H1 (cell line): ENCODE measurements at regions not wholly inside any gene's neighbourhood (a gene's known extent, or its start where the extent isn't known, plus 50 kb on each side); places are given as distances from the start of the nearest gene placed in this dataset.

Experiments
- CTCF ChIA-PET: fragments of 300-600 bp; sonication (Branson Sonifier 250); formaldehyde crosslinking; loops from one replicate; lab custom pipeline; 2021; ENCODE audit not compliant: partially characterized antibody; lab: Charles Lee
- POLR2A ChIA-PET: fragments of 300-600 bp; sonication (Branson Sonifier 250); formaldehyde crosslinking; loops from one replicate; lab custom pipeline; 2021; ENCODE audit warnings: inconsistent platforms; ENCODE audit not compliant: partially characterized antibody; lab: Charles Lee
- DNase-seq, 2 experiments: peaks; one replicate each; pipeline versions ENCODE4 v3.0.0 to v3.0.0-alpha.2; 2010 to 2022; ENCODE audit warnings: low spot score in 2 of 2, low read depth in 1 of 2, mixed read lengths in 1 of 2
- FAIRE-seq: peaks from 2 replicates; lab custom pipeline; 2011; peaks lifted over from hg19 to GRCh38; lab: Jason Lieb, UNC
- H2AFZ ChIP-seq: 2 replicates; pipeline ENCODE4 v1.8.1; 2012; ENCODE audit warnings: low read length, inconsistent platforms
- H2AK5ac ChIP-seq: 2 replicates; pipeline ENCODE4 v1.6.1; 2013; ENCODE audit warnings: low read depth, low read length
- H2BK120ac ChIP-seq: replicated peaks from 2 replicates; pipeline ENCODE3; 2013; ENCODE audit warnings: low read depth, low read length, inconsistent platforms
- H2BK12ac ChIP-seq: 2 replicates; pipeline ENCODE4 v1.6.1; 2013; ENCODE audit warnings: low read depth, low read length
- H2BK15ac ChIP-seq: 2 replicates; pipeline ENCODE4 v1.6.1; 2013; ENCODE audit warnings: low read length
- H2BK20ac ChIP-seq: 2 replicates; pipeline ENCODE4 v1.6.1; 2013; ENCODE audit warnings: low read length
- H2BK5ac ChIP-seq: 2 replicates; pipeline ENCODE4 v1.6.1; 2013; ENCODE audit warnings: low read depth, low read length
- H3K14ac ChIP-seq: 2 replicates; pipeline ENCODE4 v1.6.1; 2013; ENCODE audit warnings: inconsistent platforms; ENCODE audit not compliant: insufficient read length
- H3K18ac ChIP-seq: 2 replicates; pipeline ENCODE4 v1.6.1; 2013; ENCODE audit warnings: low read length; ENCODE audit errors: extremely low read depth
- H3K23ac ChIP-seq: 2 replicates; pipeline ENCODE4 v1.6.1; 2013; ENCODE audit warnings: inconsistent platforms; ENCODE audit not compliant: insufficient read length
- H3K23me2 ChIP-seq: 2 replicates; pipeline ENCODE4 v1.6.1; 2013; ENCODE audit warnings: low read depth, low read length
- H3K27ac ChIP-seq: 2 replicates; pipeline ENCODE4 v1.6.1; 2011; ENCODE audit warnings: low read depth, low read length, inconsistent platforms
- H3K27me3 ChIP-seq, 4 experiments: replicated peaks in 1 of 4; 1 replicate in 1 of 4; 2 replicates in 3 of 4; pipeline versions ENCODE4 v1.6.1 to v1.8.1; 2011 to 2013; ENCODE audit warnings: low read length in 3 of 4, mild to moderate bottlenecking in 3 of 4, inconsistent platforms in 2 of 4, mixed read lengths in 2 of 4, moderate library complexity in 1 of 4; ENCODE audit not compliant: control insufficient read depth in 3 of 4, insufficient read depth in 3 of 4; ENCODE audit errors: extremely low read depth in 1 of 4
- H3K36me3 ChIP-seq, 4 experiments: 2 replicates each; pipeline versions ENCODE4 v1.6.1 to v1.8.1; 2011 to 2013; ENCODE audit warnings: mild to moderate bottlenecking in 4 of 4, low read length in 3 of 4, moderate library complexity in 2 of 4, control low read depth in 1 of 4, inconsistent platforms in 1 of 4; ENCODE audit not compliant: insufficient read depth in 4 of 4, control insufficient read depth in 2 of 4
- H3K4ac ChIP-seq: replicated peaks from 2 replicates; pipeline ENCODE3; 2013; ENCODE audit warnings: low read length, low read depth, mixed read lengths, inconsistent platforms; ENCODE audit not compliant: insufficient read length
- H3K4me1 ChIP-seq, 4 experiments: replicated peaks in 1 of 4; 1 replicate in 1 of 4; 2 replicates in 3 of 4; pipeline versions ENCODE4 v1.6.1 to v1.8.1; 2011 to 2013; ENCODE audit warnings: low read length in 3 of 4, inconsistent platforms in 2 of 4, mixed read lengths in 1 of 4; ENCODE audit not compliant: insufficient read depth in 4 of 4, control insufficient read depth in 3 of 4
- H3K4me2 ChIP-seq, 2 experiments: 2 replicates each; pipeline versions ENCODE4 v1.6.1 to v1.8.1; 2011 to 2013; ENCODE audit warnings: low read depth in 2 of 2, low read length in 2 of 2, control low read depth in 1 of 2, inconsistent platforms in 1 of 2, mild to moderate bottlenecking in 1 of 2; ENCODE audit not compliant: insufficient read depth in 1 of 2
- H3K4me3 ChIP-seq, 4 experiments: fragments of 200-600, 300-600 bp in 1 of 4; sonication (generic), shearing (Covaris generic), sonication (Bioruptor Twin) in 1 of 4; 2 replicates each; pipeline versions ENCODE4 v1.5.1 to v1.8.1; 2011 to 2016; ENCODE audit warnings: low read length in 4 of 4, low read depth in 3 of 4, control low read depth in 2 of 4, inconsistent platforms in 2 of 4, mild to moderate bottlenecking in 2 of 4, mixed read lengths in 1 of 4, moderate library complexity in 1 of 4; ENCODE audit not compliant: insufficient read depth in 2 of 4; ENCODE audit errors: extremely low read depth in 1 of 4
- H3K56ac ChIP-seq: replicated peaks from 2 replicates; pipeline ENCODE3; 2013; ENCODE audit warnings: low read depth, mild to moderate bottlenecking, mixed read lengths, low read length, inconsistent platforms; ENCODE audit not compliant: insufficient read length
- H3K79me1 ChIP-seq: 2 replicates; pipeline ENCODE4 v1.6.1; 2013; ENCODE audit warnings: low read depth, low read length, control low read depth
- H3K79me2 ChIP-seq, 2 experiments: 2 replicates each; pipeline versions ENCODE4 v1.6.1 to v1.8.1; 2012 to 2013; ENCODE audit warnings: low read length in 2 of 2, mild to moderate bottlenecking in 2 of 2, inconsistent platforms in 1 of 2; ENCODE audit not compliant: insufficient read depth in 2 of 2, control insufficient read depth in 1 of 2
- H3K9ac ChIP-seq, 4 experiments: replicated peaks in 1 of 4; 1 replicate in 1 of 4; 2 replicates in 3 of 4; pipeline versions ENCODE4 v1.6.1 to v1.8.1; 2011 to 2013; ENCODE audit warnings: low read depth in 3 of 4, low read length in 3 of 4, control low read depth in 2 of 4, mild to moderate bottlenecking in 2 of 4, moderate library complexity in 2 of 4, inconsistent platforms in 1 of 4; ENCODE audit errors: extremely low read depth in 1 of 4
- H3K9me3 ChIP-seq, 2 experiments: 2 replicates each; pipeline versions ENCODE4 v1.6.1 to v1.8.1; 2012 to 2013; ENCODE audit warnings: mild to moderate bottlenecking in 2 of 2, moderate library complexity in 2 of 2, control low read depth in 1 of 2, inconsistent platforms in 1 of 2, low read depth in 1 of 2, low read length in 1 of 2, mixed read lengths in 1 of 2; ENCODE audit not compliant: insufficient read depth in 2 of 2
- H4K20me1 ChIP-seq, 2 experiments: replicated peaks in 1 of 2; 2 replicates each; pipeline versions ENCODE3 to v1.8.1; 2011 to 2013; ENCODE audit warnings: inconsistent platforms in 2 of 2, low read length in 2 of 2, mild to moderate bottlenecking in 1 of 2; ENCODE audit not compliant: insufficient read depth in 2 of 2, control insufficient read depth in 1 of 2
- H4K5ac ChIP-seq: 2 replicates; pipeline ENCODE4 v1.6.1; 2013; ENCODE audit warnings: low read length, low read depth, mixed read lengths, inconsistent platforms; ENCODE audit not compliant: insufficient read length
- H4K8ac ChIP-seq: 2 replicates; pipeline ENCODE4 v1.8.0; 2013; ENCODE audit warnings: mild to moderate bottlenecking, moderate library complexity, low read length, inconsistent platforms; ENCODE audit not compliant: insufficient read depth; ENCODE audit errors: extremely low read depth
- H4K91ac ChIP-seq: replicated peaks from 2 replicates; pipeline ENCODE3; 2013; ENCODE audit warnings: low read length, mixed read lengths, inconsistent platforms; ENCODE audit not compliant: insufficient read length
- BRCA1 ChIP-seq: IDR thresholded peaks from 2 replicates; pipeline ENCODE4 v1.6.1; 2012; ENCODE audit warnings: low read depth, low read length, improper control_type of control experiment
- GTF2F1 ChIP-seq: IDR thresholded peaks from 2 replicates; pipeline ENCODE4 v1.6.1; 2012; ENCODE audit warnings: low read depth, low read length, improper control_type of control experiment, borderline replicate concordance
- KDM1A ChIP-seq: fragments of 200-600, 300-600 bp; sonication (generic); IDR thresholded peaks from 2 replicates; pipeline ENCODE4 v1.7.1; 2016; ENCODE audit warnings: mild to moderate bottlenecking, low read length, borderline replicate concordance
- RAD21 ChIP-seq, 2 experiments: IDR thresholded peaks in 1 of 2; conservative IDR thresholded peaks in 1 of 2; 2 replicates each; pipeline ENCODE4 v1.6.1; 2011; ENCODE audit warnings: low read depth in 2 of 2, low read length in 2 of 2, improper control_type of control experiment in 1 of 2, inconsistent platforms in 1 of 2, mild to moderate bottlenecking in 1 of 2, moderate library complexity in 1 of 2
- RBBP5 ChIP-seq: IDR thresholded peaks from 2 replicates; pipeline ENCODE4 v1.7.1; 2012; ENCODE audit warnings: low read depth, mild to moderate bottlenecking, inconsistent platforms, low read length, moderate library complexity, borderline replicate concordance
- SIX5 ChIP-seq: IDR thresholded peaks from 2 replicates; pipeline ENCODE4 v1.6.1; 2011; ENCODE audit warnings: mild to moderate bottlenecking, low read depth, low read length
- SRF ChIP-seq: IDR thresholded peaks from 2 replicates; pipeline ENCODE4 v1.6.1; 2011; ENCODE audit warnings: mild to moderate bottlenecking, low read depth, low read length, moderate library complexity
- SUZ12 ChIP-seq: fragments of 200-600 bp; sonication (generic); IDR thresholded peaks from 2 replicates; pipeline ENCODE4 v1.6.1; 2012; ENCODE audit warnings: mild to moderate bottlenecking, inconsistent platforms, low read length, moderate library complexity, mixed read lengths
- WGBS, 2 experiments: shearing (Covaris generic) in 1 of 2; methylation state at CpG; one replicate each; pipeline versions ENCODE4 v1.1.6 to v1.1.7; 2013 to 2015; ENCODE audit warnings: low lambda C conversion rate in 2 of 2, mixed read lengths in 2 of 2, inconsistent platforms in 1 of 2, low coverage in 1 of 2, missing lambda C conversion rate in 1 of 2; ENCODE audit not compliant: insufficient replicate concordance in 2 of 2, insufficient coverage in 1 of 2, insufficient read length in 1 of 2; ENCODE audit errors: extremely low coverage in 1 of 2, missing lambda C conversion rate in 1 of 2; 5-methylcytosine and 5-hydroxymethylcytosine counted together
- TF ChIP-seq, protein P1 (sequence below): IDR thresholded peaks from 2 replicates; pipeline ENCODE4 v1.6.1; 2012; ENCODE audit warnings: low read length, inconsistent platforms
- TF ChIP-seq, protein P2 (sequence below), 3 experiments: IDR thresholded peaks; 1 replicate in 2 of 3; 2 replicates in 1 of 3; pipeline versions ENCODE4 v1.5.1 to v1.6.1; 2011; ENCODE audit warnings: low read length in 3 of 3, mild to moderate bottlenecking in 3 of 3, inconsistent platforms in 2 of 3, low read depth in 1 of 3, moderate library complexity in 1 of 3; ENCODE audit not compliant: insufficient read depth in 1 of 3; ENCODE audit errors: control extremely low read depth in 1 of 3

DNA sequence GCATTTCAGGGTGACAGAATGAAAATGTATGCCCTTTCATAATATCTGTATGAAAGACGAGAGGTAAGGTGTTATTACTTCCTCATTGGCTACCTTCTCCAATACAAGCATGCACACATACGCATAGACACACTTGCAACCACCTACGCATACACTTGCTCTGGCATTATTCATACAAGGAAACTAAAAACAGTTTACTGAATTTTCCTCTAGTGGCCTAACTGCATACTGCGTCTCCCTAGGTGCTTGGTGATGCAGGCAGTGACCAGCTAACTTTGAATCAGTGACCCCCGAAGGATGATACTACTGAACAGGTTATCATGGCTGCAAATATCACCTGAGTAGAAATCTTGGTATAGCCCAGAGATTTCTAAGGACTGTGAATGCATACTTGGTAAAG, 593.1 kb downstream of the PKHD1 start:
- H2BK20ac ChIP-seq: no peak overlapping the region
- H2BK5ac ChIP-seq: no peak overlapping the region
- H3K14ac ChIP-seq: no peak overlapping the region
- no peaks in the 10 kb centered on the region for H3K23me2 ChIP-seq
- H3K9ac ChIP-seq: no peak overlapping the region
- no peak overlapping the region for H2BK120ac ChIP-seq
- 81% methylated on average over 5 of the region's 5 CpGs; no CpG with 5 or more reads in 1 of the 2 experiments for WGBS, 2 experiments
- ChIA-PET CTCF (interaction anchor here (0.8 to 3.2 kb wide), 15 partner anchors 9 to 556 kb away, joined by 3 to 15 read pairs (median 4); no protein-coding TSS in a partner anchor), POLR2A (no interaction called here)
- H2AK5ac ChIP-seq: no peak overlapping the region
- FAIRE-seq (no peak), DNase-seq (no peak)
- no peak overlapping the region for H3K18ac ChIP-seq
- no peak overlapping the region for H3K23ac ChIP-seq
- H3K4ac ChIP-seq: no peak overlapping the region
- no peak overlapping the region for H2AFZ ChIP-seq
- H4K5ac ChIP-seq: no peak overlapping the region
- H3K9me3 ChIP-seq: no peaks in the 10 kb centered on the region
- H3K36me3 ChIP-seq: no peaks in the 10 kb centered on the region
- no peak overlapping the region for H3K56ac ChIP-seq
- H3K4me2 ChIP-seq: no peak overlapping the region
- H4K91ac ChIP-seq: no peak overlapping the region
- peaks cover 0 to 4% (median 2%) of the 10 kb centered on the region in 4 experiments; a peak in 3 of 7 replicates for H3K4me1 ChIP-seq
- no peak overlapping the region for H4K8ac ChIP-seq
- no peaks in the 10 kb centered on the region for H4K20me1 ChIP-seq
- no peaks in the 10 kb centered on the region for H3K27me3 ChIP-seq
- H2BK15ac ChIP-seq: no peak overlapping the region
- no peaks in the 10 kb centered on the region for H3K79me1 ChIP-seq
- no peak overlapping the region for H2BK12ac ChIP-seq
- H3K4me3 ChIP-seq: no peak overlapping the region
- no peaks in the 10 kb centered on the region for H3K79me2 ChIP-seq
- H3K27ac ChIP-seq: no peak overlapping the region
- TF ChIP-seq RAD21 (IDR thresholded peaks at IDR 0.05 in 1 of 2, conservative IDR thresholded peaks at IDR 0.05 in 1 of 2; ENCODE audit: low read depth in 2 of 2, low read length in 2 of 2) (peak in 1 of 2 experiments; percentile 17; a peak in 1 of 4 replicates), GTF2F1 (no peak), KDM1A (no peak), SIX5 (no peak), RBBP5 (no peak), BRCA1 (no peak), SRF (no peak), SUZ12 (no peak)
- TF ChIP-seq, protein P1, sequence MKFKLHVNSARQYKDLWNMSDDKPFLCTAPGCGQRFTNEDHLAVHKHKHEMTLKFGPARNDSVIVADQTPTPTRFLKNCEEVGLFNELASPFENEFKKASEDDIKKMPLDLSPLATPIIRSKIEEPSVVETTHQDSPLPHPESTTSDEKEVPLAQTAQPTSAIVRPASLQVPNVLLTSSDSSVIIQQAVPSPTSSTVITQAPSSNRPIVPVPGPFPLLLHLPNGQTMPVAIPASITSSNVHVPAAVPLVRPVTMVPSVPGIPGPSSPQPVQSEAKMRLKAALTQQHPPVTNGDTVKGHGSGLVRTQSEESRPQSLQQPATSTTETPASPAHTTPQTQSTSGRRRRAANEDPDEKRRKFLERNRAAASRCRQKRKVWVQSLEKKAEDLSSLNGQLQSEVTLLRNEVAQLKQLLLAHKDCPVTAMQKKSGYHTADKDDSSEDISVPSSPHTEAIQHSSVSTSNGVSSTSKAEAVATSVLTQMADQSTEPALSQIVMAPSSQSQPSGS: no peak
- TF ChIP-seq, protein P2, sequence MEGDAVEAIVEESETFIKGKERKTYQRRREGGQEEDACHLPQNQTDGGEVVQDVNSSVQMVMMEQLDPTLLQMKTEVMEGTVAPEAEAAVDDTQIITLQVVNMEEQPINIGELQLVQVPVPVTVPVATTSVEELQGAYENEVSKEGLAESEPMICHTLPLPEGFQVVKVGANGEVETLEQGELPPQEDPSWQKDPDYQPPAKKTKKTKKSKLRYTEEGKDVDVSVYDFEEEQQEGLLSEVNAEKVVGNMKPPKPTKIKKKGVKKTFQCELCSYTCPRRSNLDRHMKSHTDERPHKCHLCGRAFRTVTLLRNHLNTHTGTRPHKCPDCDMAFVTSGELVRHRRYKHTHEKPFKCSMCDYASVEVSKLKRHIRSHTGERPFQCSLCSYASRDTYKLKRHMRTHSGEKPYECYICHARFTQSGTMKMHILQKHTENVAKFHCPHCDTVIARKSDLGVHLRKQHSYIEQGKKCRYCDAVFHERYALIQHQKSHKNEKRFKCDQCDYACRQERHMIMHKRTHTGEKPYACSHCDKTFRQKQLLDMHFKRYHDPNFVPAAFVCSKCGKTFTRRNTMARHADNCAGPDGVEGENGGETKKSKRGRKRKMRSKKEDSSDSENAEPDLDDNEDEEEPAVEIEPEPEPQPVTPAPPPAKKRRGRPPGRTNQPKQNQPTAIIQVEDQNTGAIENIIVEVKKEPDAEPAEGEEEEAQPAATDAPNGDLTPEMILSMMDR (IDR thresholded peaks at IDR 0.05; ENCODE audit: control extremely low read depth in 1 of 3, insufficient read depth in 1 of 3, low read depth in 1 of 3, low read length in 3 of 3): peak in 2 of 3 experiments; percentile 9 to 51; a peak in 2 of 4 replicates
